ENCODE measurements at regions not wholly inside any gene's neighbourhood (a gene's known extent, or its start where the extent isn't known, plus 50 kb on each side); places are given as distances from the start of the nearest gene placed in this dataset.

DNA sequence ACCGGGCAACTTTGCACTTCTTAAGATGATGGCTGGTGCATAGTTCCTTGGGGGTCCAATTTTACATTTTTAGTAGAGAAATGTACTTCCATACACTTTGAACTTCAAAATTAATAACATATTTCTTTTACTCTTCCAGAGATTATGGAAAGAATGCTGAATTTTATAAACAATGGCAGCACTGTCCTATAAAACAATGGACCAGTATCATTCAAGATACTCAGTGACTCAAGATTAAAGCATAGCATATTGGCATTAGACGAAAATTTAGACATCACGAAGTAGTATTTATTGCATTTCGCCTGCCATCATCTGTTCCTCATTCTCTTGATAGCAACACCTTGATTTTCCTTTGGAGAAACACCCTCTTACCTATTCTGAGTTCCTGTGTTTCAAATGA lies 118.3 kb upstream of the ATF7IP start:
- Histone ChIP-seq H3K4me3 (no peak overlapping the region), H3K4me1 (no peaks in the 10 kb centered on the region), H3K27ac (no peak overlapping the region), H3K4me2 (no peak overlapping the region), H3K9me3 (0 out of 3 replicates have a peak, but pooled peaks cover 7% of the 10 kb centered on the region)
- ChIA-PET CTCF (interaction anchor here (0.9 to 1.0 kb wide), 2 partner anchors 9 to 10 kb away, joined by 3 read pairs; no protein-coding TSS in a partner anchor), POLR2A (no interaction called here)
- FAIRE-seq, result no peak
- 69% methylated on average over 4 of the region's 4 CpGs for WGBS (ENCODE audit: missing lambda C conversion rate)
- TF ChIP-seq RARB (CRISPR knock-in tag; IDR thresholded peaks at IDR 0.05), result no peak
- TF ChIP-seq HDAC2 (IDR thresholded peaks at IDR 0.05), result no peak
- no peak for TF ChIP-seq MYC (IDR thresholded peaks at IDR 0.05; ENCODE audit: borderline replicate concordance, low read length)
- TF ChIP-seq KDM1A (IDR thresholded peaks at IDR 0.05; ENCODE audit: low read depth), result no peak
- no peak for ATAC-seq
- no peak for DNase-seq (ENCODE audit: low read depth in 1 of 2, low spot score in 1 of 2)

DNA sequence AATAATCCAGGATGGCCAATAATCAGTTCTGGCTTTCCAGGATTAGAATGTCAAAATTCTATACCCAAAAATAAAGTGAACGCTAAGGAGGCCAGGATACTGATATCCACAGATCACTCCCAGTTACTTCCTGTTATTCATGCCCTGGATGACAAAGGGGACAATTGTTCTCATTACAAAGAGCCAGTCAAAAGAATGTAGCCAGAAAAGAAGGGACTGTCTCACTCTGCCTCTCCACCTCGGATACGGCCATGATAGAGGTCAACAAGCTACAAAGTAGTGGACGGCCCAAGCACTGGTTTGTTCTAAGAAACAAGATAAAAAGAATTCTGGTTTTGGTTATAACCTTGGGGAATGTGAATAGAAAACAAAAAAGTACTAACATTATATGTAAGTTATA lies 116.1 kb upstream of the ATF7IP start:
- WGBS (ENCODE audit: missing lambda C conversion rate), result 75% methylated on average over 4 of the region's 4 CpGs
- no peaks in the 10 kb centered on the region for H3K4me1 ChIP-seq
- FAIRE-seq (no peak), DNase-seq (ENCODE audit: low read depth in 1 of 2, low spot score in 1 of 2) (no peak), ATAC-seq (no peak)
- TF ChIP-seq EP300 (IDR thresholded peaks at IDR 0.05) (no peak), POLR2A (IDR thresholded peaks at IDR 0.05; ENCODE audit: low read length) (no peak), KDM5A (IDR thresholded peaks at IDR 0.05) (no peak), NPAS2 (CRISPR knock-in tag; IDR thresholded peaks at IDR 0.05; ENCODE audit: borderline replicate concordance) (no peak), HOXA7 (CRISPR knock-in tag; IDR thresholded peaks at IDR 0.05) (no peak), ZNF302 (CRISPR knock-in tag; IDR thresholded peaks at IDR 0.05) (no peak), RARB (CRISPR knock-in tag; IDR thresholded peaks at IDR 0.05) (no peak), MYC (IDR thresholded peaks at IDR 0.05; ENCODE audit: borderline replicate concordance, low read length) (no peak), JUNB (IDR thresholded peaks at IDR 0.05) (no peak)
- TF ChIP-seq, protein P1, sequence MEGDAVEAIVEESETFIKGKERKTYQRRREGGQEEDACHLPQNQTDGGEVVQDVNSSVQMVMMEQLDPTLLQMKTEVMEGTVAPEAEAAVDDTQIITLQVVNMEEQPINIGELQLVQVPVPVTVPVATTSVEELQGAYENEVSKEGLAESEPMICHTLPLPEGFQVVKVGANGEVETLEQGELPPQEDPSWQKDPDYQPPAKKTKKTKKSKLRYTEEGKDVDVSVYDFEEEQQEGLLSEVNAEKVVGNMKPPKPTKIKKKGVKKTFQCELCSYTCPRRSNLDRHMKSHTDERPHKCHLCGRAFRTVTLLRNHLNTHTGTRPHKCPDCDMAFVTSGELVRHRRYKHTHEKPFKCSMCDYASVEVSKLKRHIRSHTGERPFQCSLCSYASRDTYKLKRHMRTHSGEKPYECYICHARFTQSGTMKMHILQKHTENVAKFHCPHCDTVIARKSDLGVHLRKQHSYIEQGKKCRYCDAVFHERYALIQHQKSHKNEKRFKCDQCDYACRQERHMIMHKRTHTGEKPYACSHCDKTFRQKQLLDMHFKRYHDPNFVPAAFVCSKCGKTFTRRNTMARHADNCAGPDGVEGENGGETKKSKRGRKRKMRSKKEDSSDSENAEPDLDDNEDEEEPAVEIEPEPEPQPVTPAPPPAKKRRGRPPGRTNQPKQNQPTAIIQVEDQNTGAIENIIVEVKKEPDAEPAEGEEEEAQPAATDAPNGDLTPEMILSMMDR (IDR thresholded peaks at IDR 0.05), result no peak
- no peak overlapping the region for H3K27ac ChIP-seq
- no peaks in the 10 kb centered on the region for H3K9me3 ChIP-seq
- ChIA-PET POLR2A (no interaction called here), CTCF (interaction anchor here (1.0 to 1.8 kb wide), 2 partner anchors 11 to 116 kb away, joined by 4 read pairs; partner anchors contain the start of gene ATF7IP)
- no peak overlapping the region for H3K4me2 ChIP-seq
- H3K4me3 ChIP-seq, result no peak overlapping the region

- 46% methylated on average over 6 of the region's 6 CpGs for WGBS (ENCODE audit: missing lambda C conversion rate)
- TF ChIP-seq HOXB5 (CRISPR knock-in tag; IDR thresholded peaks at IDR 0.05) (no peak), ELK1 (IDR thresholded peaks at IDR 0.05; ENCODE audit: low read depth, low read length) (no peak), HDAC2 (IDR thresholded peaks at IDR 0.05) (no peak), RNF2 (IDR thresholded peaks at IDR 0.05; ENCODE audit: borderline replicate concordance, low read depth) (no peak), CEBPB (IDR thresholded peaks at IDR 0.05) (no peak), RFX5 (IDR thresholded peaks at IDR 0.05) (no peak), POLR2A (IDR thresholded peaks at IDR 0.05; ENCODE audit: low read length) (no peak), MAFK (IDR thresholded peaks at IDR 0.05; ENCODE audit: partially characterized antibody) (no peak), JUNB (IDR thresholded peaks at IDR 0.05) (no peak), HOXA7 (CRISPR knock-in tag; IDR thresholded peaks at IDR 0.05) (no peak), CBX2 (IDR thresholded peaks at IDR 0.05; ENCODE audit: borderline replicate concordance, low read depth) (no peak), ESRRA (IDR thresholded peaks at IDR 0.05; ENCODE audit: borderline replicate concordance, low read length) (no peak), TFCP2L1 (CRISPR knock-in tag; IDR thresholded peaks at IDR 0.05) (no peak), MYC (IDR thresholded peaks at IDR 0.05; ENCODE audit: borderline replicate concordance, low read length) (no peak), SREBF2 (IDR thresholded peaks at IDR 0.05) (no peak), FOXS1 (CRISPR knock-in tag; IDR thresholded peaks at IDR 0.05) (no peak)
- TF ChIP-seq, protein P2, sequence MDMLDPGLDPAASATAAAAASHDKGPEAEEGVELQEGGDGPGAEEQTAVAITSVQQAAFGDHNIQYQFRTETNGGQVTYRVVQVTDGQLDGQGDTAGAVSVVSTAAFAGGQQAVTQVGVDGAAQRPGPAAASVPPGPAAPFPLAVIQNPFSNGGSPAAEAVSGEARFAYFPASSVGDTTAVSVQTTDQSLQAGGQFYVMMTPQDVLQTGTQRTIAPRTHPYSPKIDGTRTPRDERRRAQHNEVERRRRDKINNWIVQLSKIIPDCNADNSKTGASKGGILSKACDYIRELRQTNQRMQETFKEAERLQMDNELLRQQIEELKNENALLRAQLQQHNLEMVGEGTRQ (IDR thresholded peaks at IDR 0.05), result no peak
- no peak for FAIRE-seq
- no peak for DNase-seq (ENCODE audit: low read depth in 1 of 2, low spot score in 1 of 2)
- ATAC-seq, result no peak
- POLR2A ChIA-PET, result no interaction called here
- H3K9me3 ChIP-seq, result no peaks in the 10 kb centered on the region
- no peak overlapping the region for H3K4me3 ChIP-seq
- H3K4me1 ChIP-seq, result peaks cover 5% of the 10 kb centered on the region; the same call in 2 of the 3 replicates
- H3K4me2 ChIP-seq, result no peak overlapping the region
- no peak overlapping the region for H3K27ac ChIP-seq
- CTCF ChIA-PET, result no interaction called here
These were observed 112.8 kb upstream of the ATF7IP start for GRCh38 chr12:14252697-14253096.
